ENCODE measurements at regions not wholly inside any gene's neighbourhood (a gene's known extent, or its start where the extent isn't known, plus 50 kb on each side); places are given as distances from the start of the nearest gene placed in this dataset.

- no TSS peak for BruUV-seq (replicated peaks)
- intact Hi-C loops (cut with micrococcal nuclease; ENCODE audit: unreplicated experiment): no loop called here
- ChIA-PET POLR2A (interaction anchor here (0.6 kb wide), 1 partner anchor 31 kb away, joined by 3 read pairs; no protein-coding TSS in a partner anchor), CTCF (no interaction called here)
- TF ChIP-seq, protein P1, sequence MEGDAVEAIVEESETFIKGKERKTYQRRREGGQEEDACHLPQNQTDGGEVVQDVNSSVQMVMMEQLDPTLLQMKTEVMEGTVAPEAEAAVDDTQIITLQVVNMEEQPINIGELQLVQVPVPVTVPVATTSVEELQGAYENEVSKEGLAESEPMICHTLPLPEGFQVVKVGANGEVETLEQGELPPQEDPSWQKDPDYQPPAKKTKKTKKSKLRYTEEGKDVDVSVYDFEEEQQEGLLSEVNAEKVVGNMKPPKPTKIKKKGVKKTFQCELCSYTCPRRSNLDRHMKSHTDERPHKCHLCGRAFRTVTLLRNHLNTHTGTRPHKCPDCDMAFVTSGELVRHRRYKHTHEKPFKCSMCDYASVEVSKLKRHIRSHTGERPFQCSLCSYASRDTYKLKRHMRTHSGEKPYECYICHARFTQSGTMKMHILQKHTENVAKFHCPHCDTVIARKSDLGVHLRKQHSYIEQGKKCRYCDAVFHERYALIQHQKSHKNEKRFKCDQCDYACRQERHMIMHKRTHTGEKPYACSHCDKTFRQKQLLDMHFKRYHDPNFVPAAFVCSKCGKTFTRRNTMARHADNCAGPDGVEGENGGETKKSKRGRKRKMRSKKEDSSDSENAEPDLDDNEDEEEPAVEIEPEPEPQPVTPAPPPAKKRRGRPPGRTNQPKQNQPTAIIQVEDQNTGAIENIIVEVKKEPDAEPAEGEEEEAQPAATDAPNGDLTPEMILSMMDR (IDR thresholded peaks at IDR 0.05): no peak
- TF ChIP-seq REST (IDR thresholded peaks at IDR 0.05; ENCODE audit: insufficient read depth in 1 of 2, low read depth in 2 of 2, low read length in 1 of 2) (no peak), POLR2AphosphoS5 (IDR thresholded peaks at IDR 0.05; ENCODE audit: low read depth, low read length) (no peak), TCF7L2 (IDR thresholded peaks at IDR 0.05; ENCODE audit: low read depth, low read length) (no peak), SIN3A (IDR thresholded peaks at IDR 0.05; ENCODE audit: borderline replicate concordance, insufficient read depth, low read depth, low read length) (no peak)
- ATAC-seq (no peak), DNase-seq (ENCODE audit: low read depth, low spot score) (no peak)
- Histone ChIP-seq H3K9me3 (ENCODE audit: control insufficient read depth, insufficient read depth, low read depth, low read length) (no peaks in the 10 kb centered on the region), H3K4me1 (ENCODE audit: control insufficient read depth, insufficient read depth, low read length) (no peaks in the 10 kb centered on the region), H3K36me3 (ENCODE audit: control insufficient read depth, insufficient read depth, low read length) (no peaks in the 10 kb centered on the region), H3K27me3 (ENCODE audit: control insufficient read depth, insufficient read depth, low read length) (no peaks in the 10 kb centered on the region), H3K27ac (ENCODE audit: low read length) (no peak overlapping the region), H3K4me3 (ENCODE audit: low read depth in 2 of 2, low read length in 2 of 2) (no peak overlapping the region)
- in situ Hi-C loops (cut with HindIII; ENCODE audit: low pct_unique_long_range_greater_than_20kb, low sequenced_read_pairs): no loop called here
These were observed 52.8 kb upstream of the BMP6 start for GRCh38 chr6:7673063-7673536.

DNA sequence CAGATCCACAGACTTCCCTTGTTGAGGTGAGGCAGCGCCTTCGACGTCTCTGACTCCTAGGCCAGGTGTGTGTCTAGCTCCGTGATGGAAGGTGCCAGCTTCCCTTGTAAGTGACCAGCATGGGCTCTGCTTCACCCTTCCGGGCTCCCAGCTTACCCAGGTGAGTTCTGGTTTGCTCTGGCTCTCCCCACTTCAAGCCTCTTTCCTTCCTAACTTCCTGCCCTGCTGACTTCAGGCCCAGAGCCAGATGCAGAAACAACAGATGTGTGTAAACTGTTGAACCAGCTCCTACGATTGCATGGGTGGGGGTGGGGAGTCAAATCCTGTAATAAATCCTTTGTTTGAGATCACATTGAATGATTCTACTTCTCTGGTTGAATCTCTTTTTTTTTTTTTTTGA, 51.6 kb upstream of the BMP6 start:
- Histone ChIP-seq H3K36me3 (ENCODE audit: control insufficient read depth, insufficient read depth, low read length) (no peaks in the 10 kb centered on the region), H3K9me3 (ENCODE audit: control insufficient read depth, insufficient read depth, low read depth, low read length) (no peaks in the 10 kb centered on the region), H3K4me3 (ENCODE audit: low read depth in 2 of 2, low read length in 2 of 2) (no peak overlapping the region), H3K4me1 (ENCODE audit: control insufficient read depth, insufficient read depth, low read length) (no peaks in the 10 kb centered on the region), H3K27me3 (ENCODE audit: control insufficient read depth, insufficient read depth, low read length) (peaks cover 3% of the 10 kb centered on the region; the same call in 1 of the 2 replicates), H3K27ac (ENCODE audit: low read length) (no peak overlapping the region)
- TF ChIP-seq REST (IDR thresholded peaks at IDR 0.05; ENCODE audit: insufficient read depth in 1 of 2, low read depth in 2 of 2, low read length in 1 of 2) (no peak), POLR2AphosphoS5 (IDR thresholded peaks at IDR 0.05; ENCODE audit: low read depth, low read length) (no peak), SIN3A (IDR thresholded peaks at IDR 0.05; ENCODE audit: borderline replicate concordance, insufficient read depth, low read depth, low read length) (no peak), TCF7L2 (IDR thresholded peaks at IDR 0.05; ENCODE audit: low read depth, low read length) (no peak)
- TF ChIP-seq, protein P1 (IDR thresholded peaks at IDR 0.05): no peak
- ATAC-seq (no peak), DNase-seq (ENCODE audit: low read depth, low spot score) (no peak)
- in situ Hi-C loops (cut with HindIII; ENCODE audit: low pct_unique_long_range_greater_than_20kb, low sequenced_read_pairs) (no loop called here), intact Hi-C loops (cut with micrococcal nuclease; ENCODE audit: unreplicated experiment) (no loop called here)
- CTCF ChIA-PET: no interaction called here
- POLR2A ChIA-PET: interaction anchor here (0.6 kb wide), 1 partner anchor 456 kb away, joined by 4 read pairs; no protein-coding TSS in a partner anchor
- BruUV-seq (replicated peaks): no TSS peak
